ENCODE measurements at regions not wholly inside any gene's neighbourhood (a gene's known extent, or its start where the extent isn't known, plus 50 kb on each side); places are given as distances from the start of the nearest gene placed in this dataset.

- intact Hi-C loops (cut with micrococcal nuclease; ENCODE audit: unreplicated experiment): no loop called here
- no TSS peak for BruUV-seq (replicated peaks)
- TF ChIP-seq TCF7L2 (IDR thresholded peaks at IDR 0.05; ENCODE audit: low read depth, low read length) (no peak), SIN3A (IDR thresholded peaks at IDR 0.05; ENCODE audit: borderline replicate concordance, insufficient read depth, low read depth, low read length) (no peak), CTCF (IDR thresholded peaks at IDR 0.05) (no peak), POLR2AphosphoS5 (IDR thresholded peaks at IDR 0.05; ENCODE audit: low read depth, low read length) (no peak), REST (IDR thresholded peaks at IDR 0.05; ENCODE audit: insufficient read depth in 1 of 2, low read depth in 2 of 2, low read length in 1 of 2) (no peak)
- H3K4me3 ChIP-seq (ENCODE audit: low read depth in 2 of 2, low read length in 2 of 2): no peak overlapping the region
- in situ Hi-C loops (cut with HindIII; ENCODE audit: low pct_unique_long_range_greater_than_20kb, low sequenced_read_pairs): no loop called here
- H3K36me3 ChIP-seq (ENCODE audit: control insufficient read depth, insufficient read depth, low read length): no peaks in the 10 kb centered on the region
- ATAC-seq: no peak
- H3K4me1 ChIP-seq (ENCODE audit: control insufficient read depth, insufficient read depth, low read length): no peaks in the 10 kb centered on the region
- ChIA-PET CTCF (no interaction called here), POLR2A (no interaction called here)
- DNase-seq (ENCODE audit: low read depth, low spot score): no peak
- no peaks in the 10 kb centered on the region for H3K9me3 ChIP-seq (ENCODE audit: control insufficient read depth, insufficient read depth, low read depth, low read length)
- H3K27me3 ChIP-seq (ENCODE audit: control insufficient read depth, insufficient read depth, low read length): no peaks in the 10 kb centered on the region
- no peak overlapping the region for H3K27ac ChIP-seq (ENCODE audit: low read length)
These were observed 1072.0 kb downstream of the CBLN2 start for GRCh38 chr18:71471963-71472725.

GRCh38 chr18:71456206-71456605, 1087.9 kb downstream of the CBLN2 start:
- no TSS peak for BruUV-seq (replicated peaks)
- no peaks in the 10 kb centered on the region for H3K36me3 ChIP-seq (ENCODE audit: control insufficient read depth, insufficient read depth, low read length)
- POLR2A ChIA-PET: no interaction called here
- in situ Hi-C loops (cut with HindIII; ENCODE audit: low pct_unique_long_range_greater_than_20kb, low sequenced_read_pairs) (no loop called here), intact Hi-C loops (cut with micrococcal nuclease; ENCODE audit: unreplicated experiment) (no loop called here)
- no peak for ATAC-seq
- H3K9me3 ChIP-seq (ENCODE audit: control insufficient read depth, insufficient read depth, low read depth, low read length): no peaks in the 10 kb centered on the region
- no peaks in the 10 kb centered on the region for H3K27me3 ChIP-seq (ENCODE audit: control insufficient read depth, insufficient read depth, low read length)
- CTCF ChIA-PET: no interaction called here
- no peaks in the 10 kb centered on the region for H3K4me1 ChIP-seq (ENCODE audit: control insufficient read depth, insufficient read depth, low read length)
- no peak for TF ChIP-seq REST (IDR thresholded peaks at IDR 0.05; ENCODE audit: insufficient read depth in 1 of 2, low read depth in 2 of 2, low read length in 1 of 2)
- TF ChIP-seq SIN3A (IDR thresholded peaks at IDR 0.05; ENCODE audit: borderline replicate concordance, insufficient read depth, low read depth, low read length): no peak
- no peak for TF ChIP-seq CTCF (IDR thresholded peaks at IDR 0.05)
- no peak for TF ChIP-seq TCF7L2 (IDR thresholded peaks at IDR 0.05; ENCODE audit: low read depth, low read length)
- no peak for TF ChIP-seq POLR2AphosphoS5 (IDR thresholded peaks at IDR 0.05; ENCODE audit: low read depth, low read length)
- no peak overlapping the region for H3K27ac ChIP-seq (ENCODE audit: low read length)
- no peak overlapping the region for H3K4me3 ChIP-seq (ENCODE audit: low read depth in 2 of 2, low read length in 2 of 2)
- DNase-seq (ENCODE audit: low read depth, low spot score): no peak
